CD4-positive, alpha-beta T cell treated with Interleukin-2 at 100 ng/mL for 4 hours (primary cell): ENCODE measurements at regions not wholly inside any gene's neighbourhood (a gene's known extent, or its start where the extent isn't known, plus 50 kb on each side); places are given as distances from the start of the nearest gene placed in this dataset.
"Not testable (repeated sequence)": the region's sequence is repeated elsewhere in the genome, so short reads cannot be mapped to it uniquely, and the experiment has no call there.

Source experiments
- DNase-seq: peaks from one replicate; pipeline ENCODE4 v3.0.0-alpha.2; 2020; ENCODE audit warnings: low spot score

DNA sequence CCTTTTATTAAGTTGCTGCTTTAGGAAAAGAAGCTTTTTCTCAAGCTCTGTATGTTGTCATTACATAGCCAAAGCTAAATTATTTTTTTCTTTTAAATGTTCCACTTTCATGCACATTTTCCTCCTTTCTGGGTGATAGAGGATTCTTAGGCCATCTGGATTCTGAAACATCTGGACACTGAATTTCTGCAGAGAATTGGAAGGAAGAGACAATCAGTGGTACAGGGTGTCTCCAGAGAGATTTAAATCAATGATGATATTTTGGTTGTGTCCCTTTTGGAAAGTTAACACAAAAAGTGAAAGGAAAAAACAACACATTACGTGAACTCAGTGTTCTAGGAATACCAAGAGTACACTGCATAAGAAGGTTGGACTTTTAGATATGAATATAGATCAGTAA lies 211.4 kb upstream of the PKN2 start:
- no peak for DNase-seq

DNA sequence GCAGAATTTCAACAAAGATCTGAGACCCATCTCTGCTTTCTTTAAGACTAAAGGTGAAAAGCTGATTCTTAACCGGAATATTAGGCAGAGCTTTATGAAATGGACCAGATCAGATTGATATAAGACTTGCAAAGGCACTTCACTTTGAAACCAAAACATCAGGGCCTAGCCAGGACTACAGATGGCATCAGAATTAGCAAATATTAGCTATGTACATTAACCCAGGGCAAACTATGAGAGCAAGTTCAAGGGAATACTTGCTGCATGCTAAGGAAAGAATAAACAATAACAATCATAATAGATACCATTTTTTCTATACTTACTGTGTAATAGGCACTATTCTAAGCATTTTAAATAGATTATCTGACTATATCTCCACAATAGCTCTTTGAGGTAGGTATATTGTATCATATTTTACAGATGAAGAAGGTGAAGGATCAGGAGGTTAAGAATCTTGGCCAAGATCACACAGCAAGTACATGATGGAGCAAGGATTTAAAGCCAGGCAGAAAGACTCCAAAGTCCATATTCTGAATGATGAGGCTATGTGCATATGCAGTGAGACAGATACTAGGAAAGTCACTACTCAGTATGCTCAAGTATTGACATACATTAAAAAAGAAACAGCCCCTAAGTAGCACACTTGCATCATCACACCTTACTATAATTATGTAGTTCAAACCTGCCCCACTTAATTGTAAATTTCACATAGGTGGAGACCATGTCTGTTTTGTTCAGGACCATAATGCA lies 209.3 kb upstream of the PKN2 start:
- no peak for DNase-seq

DNA sequence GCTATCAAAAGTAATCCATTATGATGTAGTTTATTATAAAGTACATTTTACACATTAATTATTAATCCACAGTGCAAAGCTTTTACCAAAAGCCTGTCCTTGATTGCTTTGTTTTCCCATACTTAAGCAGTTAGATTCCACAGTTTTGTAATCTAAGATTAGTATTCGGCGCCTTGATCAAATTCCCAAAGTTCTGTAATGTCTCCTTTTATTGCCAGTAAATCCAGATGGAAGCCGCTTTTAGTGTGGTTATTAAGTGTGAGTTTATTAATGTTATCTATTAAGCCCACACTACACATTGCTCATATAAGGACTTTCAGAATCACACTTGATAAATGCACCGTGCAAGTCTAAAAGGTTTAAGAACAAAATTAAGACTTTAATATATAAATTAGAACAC lies 199.2 kb upstream of the PKN2 start:
- DNase-seq, result no peak

DNA sequence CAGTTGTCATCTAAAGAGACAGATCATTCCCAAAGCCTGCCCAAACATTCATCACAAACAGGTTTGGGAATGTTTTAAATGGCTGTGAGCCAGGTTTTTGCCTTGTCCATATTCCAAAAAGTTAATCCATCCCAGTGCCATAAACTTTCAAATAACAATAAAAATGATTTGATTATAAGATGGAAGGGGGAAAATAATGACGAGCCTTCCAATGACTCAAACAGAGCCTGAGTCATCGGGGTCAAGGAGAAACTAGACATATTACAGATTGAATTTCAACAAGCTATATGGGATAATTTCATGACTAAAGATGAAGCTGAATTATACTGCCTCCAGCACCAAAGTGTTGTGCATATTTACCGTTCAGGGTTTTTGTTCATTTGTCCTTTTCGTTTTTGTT lies 195.8 kb upstream of the PKN2 start:
- no peak for DNase-seq

DNA sequence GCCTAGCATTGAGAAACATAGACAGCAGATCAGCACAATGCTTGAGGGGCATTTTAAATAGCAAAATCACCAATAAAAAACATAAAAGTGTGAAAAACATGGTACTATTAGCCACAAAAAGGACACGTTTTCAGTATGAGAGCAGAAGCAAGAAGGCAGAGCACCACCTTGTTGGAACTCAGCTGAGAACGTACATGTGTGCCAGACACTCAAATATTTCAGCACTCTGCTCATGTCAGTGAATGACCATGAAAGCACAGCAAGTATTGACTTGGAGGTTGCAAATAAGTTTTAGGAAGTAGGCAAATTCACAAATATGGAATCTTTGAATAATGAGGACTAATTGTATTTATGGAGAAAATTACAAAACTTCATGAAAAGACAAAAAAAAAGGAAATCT lies 193.4 kb upstream of the PKN2 start:
- no peak for DNase-seq

DNA sequence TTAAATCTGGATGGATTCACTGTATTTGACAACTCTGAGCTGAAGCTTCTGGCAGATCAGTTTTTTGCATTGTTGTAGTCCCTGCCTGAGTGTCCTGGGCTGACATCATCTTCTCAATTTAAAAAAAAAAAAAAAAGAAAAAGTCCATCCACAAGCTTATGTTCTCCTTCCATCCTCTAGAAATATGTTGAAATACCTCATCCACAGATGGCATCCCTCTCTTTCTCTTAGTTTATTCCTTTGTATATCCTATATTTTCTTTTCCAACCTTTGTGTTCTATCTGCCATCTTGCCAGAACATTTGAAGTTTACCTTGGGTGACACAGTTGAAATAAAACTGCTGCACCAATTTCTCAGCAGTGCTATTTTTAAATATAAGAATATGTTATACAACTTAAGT lies 184.4 kb upstream of the PKN2 start:
- no peak for DNase-seq

DNA sequence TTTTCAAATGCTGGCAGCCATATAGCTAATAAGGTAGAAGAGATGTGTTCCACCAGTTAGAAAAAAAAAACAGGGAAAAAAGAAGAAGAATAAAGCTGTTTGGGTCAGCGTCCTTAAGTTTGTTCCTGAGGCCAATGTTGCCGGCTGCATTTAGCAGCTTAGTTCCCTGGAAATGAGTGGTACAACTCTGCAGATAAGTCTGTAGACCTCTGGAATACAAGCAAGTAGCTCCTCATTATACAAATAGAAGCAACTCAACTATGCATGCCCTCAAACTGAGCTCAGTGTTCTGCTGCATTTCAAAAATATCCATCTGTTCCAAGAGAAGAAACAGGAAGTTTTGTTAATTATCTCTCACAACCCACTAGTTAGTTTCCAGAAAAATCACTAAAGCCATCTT lies 181.2 kb upstream of the PKN2 start:
- DNase-seq, result no peak

DNA sequence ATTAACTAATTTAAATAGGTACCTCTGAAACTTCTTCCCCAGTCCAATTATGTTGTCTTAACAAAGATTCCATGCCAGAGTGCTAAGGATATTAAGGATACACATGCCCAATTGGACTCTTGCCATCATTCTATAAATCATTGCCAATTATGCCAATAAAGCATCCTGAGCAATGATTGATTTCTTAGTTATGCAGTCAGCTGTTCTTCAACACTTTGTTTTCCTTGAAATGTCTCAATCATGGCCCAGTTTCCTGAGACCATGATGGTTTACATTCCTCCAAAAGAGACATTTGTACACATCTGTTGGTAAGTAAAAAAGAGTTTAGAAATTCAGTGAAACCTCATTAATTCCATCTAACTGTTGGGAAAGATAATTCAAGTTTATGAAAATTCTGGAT lies 180.4 kb upstream of the PKN2 start:
- DNase-seq, result no peak

DNA sequence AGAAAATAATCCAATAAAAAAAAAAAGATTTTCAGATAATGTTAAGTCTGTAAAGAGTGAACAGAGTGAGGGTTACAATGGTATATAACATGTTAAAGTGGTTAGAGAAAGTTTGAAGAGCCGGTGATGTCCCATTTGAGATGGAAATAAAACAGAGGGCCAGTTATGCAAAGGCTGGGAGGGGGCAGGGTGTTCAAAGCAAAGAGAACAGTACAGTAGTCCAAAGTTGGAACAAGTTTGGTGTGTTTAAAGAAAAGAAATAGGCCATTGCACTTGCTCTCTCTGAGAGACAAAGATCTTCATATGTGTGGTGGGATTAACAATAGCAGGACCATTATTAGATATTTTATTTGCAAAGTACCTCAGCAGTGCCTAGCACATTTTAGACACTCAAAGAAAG lies 179.5 kb upstream of the PKN2 start:
- DNase-seq, result no peak

DNA sequence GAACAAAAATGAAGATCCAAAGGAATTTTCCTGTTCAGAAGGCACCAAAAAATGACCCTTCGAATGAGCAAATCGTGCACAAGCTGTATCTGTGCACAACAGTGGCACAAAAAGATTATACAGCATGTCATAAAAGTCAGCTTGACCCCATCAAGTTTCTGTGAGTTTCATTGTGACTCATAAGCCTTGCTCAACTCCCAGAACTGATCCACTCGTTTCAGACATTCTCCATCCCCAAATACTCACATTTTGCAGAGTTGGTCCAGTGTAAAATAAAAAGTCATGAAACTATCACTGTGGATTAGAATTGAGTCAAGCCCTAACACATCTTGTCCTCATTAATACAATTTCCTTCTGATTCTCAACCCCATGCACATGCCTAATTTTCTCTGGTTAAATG lies 174.7 kb upstream of the PKN2 start:
- no peak for DNase-seq

DNA sequence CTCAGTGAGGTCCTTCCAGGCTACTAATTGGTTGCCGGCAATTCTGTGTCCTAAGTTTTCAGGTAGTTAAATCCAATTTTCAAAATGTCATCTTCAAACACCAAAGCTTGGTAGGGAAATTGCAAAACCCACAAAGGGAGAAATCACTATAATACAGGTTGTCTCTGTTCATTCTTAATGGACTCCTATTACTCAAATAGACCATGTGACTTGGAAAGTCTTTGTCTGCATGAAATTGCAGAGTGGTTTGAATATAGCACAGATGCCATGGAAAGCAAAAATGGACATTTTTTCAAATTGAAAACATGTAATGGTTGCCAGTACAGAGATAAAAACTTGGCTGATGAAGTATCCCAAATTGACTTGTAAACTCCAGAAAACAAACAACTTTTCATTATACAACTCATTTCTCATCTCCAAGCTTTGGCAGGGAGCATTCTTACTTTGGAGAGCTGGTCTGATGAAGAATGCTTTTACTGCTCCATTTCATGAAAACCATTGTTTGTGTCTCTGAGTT lies 169.5 kb upstream of the PKN2 start:
- no peak for DNase-seq

DNA sequence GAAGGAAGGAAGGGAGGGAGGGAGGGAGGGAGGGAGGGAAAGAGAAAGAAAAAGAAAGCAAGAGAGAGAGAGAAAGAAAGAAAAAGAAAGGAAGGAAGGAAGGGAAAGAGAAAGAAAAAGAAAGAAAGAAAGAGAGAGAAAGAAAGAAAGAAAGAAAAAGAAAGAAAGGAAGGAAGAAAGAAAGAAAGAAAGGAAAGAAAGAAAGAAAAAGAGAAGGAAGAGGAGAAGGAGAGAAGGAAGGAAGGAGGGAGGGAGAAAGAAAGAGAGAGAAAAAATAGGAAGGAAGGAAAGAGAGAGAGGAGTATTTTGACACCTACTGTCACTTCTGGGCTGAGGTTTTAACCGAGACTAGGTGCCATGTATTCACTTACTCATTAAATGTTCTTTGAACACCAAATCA lies 166.6 kb upstream of the PKN2 start:
- DNase-seq, result not testable (repeated sequence)

DNA sequence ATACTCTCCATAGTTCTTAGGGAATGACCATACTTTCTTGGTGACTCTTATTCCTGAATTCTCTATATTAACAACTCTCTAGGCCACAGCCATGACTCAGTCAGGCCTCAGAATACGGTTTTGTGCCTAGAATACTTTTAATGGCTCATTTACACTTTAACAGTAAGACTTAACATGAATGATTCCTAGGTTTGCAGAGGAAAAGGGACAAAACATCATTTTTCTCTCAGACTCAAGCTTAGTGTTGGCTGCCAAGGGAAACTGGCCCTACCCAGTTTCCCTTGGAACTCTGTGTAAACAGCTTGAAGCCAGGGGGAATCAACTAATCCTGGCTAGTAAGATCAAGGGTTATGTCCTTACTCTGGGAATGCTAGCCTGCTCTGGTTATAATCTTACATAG lies 164.9 kb upstream of the PKN2 start:
- DNase-seq, result no peak

DNA sequence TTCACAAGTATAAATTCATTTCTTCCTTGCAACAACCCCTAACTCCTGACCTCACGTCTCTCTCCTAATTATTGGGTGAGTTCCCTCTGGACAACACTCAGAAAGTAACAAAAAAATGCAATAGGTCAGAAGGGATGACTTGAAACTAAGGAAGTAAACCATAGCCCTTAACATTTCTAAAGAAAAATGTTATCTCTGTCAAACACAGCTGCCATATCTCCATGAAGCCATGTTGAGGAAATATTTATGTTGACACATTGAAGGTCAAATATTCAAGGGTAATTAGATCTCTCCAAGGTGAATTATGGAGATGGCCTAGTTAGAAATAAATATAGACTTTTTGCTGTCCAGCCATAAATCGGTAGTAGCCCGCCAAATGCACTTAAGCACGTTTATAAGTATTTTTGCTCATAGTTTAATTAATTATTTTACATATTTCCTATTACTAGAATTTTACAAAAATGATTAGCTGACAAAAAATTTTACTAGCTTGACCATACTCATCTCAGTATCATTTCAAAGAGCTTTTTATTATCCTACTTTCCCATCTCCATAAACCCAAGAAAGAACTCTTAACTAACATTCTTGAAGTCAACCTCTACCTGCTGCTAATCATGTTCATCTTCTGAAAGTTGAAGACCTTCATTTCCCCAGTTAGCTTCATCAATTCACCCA lies 160.1 kb upstream of the PKN2 start:
- DNase-seq, result no peak

DNA sequence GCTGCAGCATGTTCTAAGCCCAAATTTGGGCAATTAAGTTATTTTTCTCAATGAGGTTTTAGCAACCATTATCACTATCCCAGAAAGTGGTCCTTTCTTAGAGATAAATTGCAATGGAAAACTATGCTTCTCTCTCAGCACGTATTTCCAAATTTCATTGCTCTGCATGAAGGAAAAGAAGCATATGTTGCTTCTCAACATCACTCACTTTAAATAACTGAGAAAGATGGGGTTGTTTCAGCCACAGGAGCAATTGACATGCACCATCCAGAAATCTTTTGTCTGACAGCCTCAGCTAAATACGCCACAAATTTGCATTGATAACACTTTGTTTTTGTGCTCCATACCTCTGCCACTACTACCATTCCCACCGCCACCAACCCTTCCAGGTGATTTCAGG lies 157.6 kb upstream of the PKN2 start:
- no peak for DNase-seq

DNA sequence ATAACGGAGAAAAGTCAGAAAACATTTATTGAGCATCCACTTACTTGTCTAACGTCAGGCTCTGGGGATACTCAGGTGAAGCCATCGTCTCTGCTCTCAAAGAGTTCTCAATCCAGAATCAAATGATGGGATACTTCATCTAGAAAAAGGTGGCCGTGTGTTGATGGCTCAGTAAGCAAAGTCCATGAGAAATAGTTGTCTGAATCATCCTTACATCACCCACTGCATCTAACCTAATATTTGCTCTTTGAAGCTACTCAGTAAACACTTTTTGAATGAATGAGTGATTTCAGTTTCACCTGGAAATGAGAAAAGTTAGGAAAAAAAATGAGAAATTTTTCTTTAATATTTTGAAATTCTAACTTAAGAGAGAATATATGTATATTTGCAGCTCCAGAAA lies 155.3 kb upstream of the PKN2 start:
- no peak for DNase-seq

DNA sequence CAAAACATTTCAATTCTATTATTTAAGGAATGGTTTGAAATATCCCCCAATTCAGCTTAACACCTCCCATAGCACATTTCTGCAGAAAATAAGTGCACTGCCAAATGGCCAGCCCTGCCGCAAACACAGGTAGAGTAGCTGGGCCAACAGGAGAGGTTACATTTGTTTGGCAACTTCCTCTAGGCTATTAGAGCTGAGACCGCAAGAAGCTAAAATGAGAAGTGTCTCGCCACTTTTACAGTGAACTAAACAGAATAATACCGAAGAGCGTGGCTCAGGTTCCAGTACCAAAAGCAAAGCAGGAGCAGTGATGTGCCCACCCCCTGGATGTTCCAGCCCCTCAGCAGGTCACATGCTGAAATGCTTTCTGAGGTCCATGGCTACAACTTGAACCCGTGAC lies 154.5 kb upstream of the PKN2 start:
- no peak for DNase-seq

DNA sequence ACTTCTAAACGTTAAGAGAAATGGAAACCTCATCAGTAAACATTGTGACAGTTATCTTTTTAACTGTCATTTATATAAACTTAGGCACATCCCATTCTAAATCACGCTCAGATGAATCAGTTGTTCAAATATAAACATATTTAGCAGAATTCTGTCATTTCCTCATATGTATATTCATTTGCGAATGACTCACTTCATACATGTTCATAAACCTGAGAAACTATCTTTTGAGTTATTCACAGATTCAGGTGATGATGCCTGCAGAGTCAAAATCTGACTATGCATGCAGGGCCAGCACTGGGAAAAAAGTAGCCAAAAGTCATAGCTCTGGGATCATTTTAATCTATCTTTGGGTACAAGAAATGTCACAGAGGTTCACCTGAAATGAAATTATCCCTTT lies 153.8 kb upstream of the PKN2 start:
- no peak for DNase-seq

DNA sequence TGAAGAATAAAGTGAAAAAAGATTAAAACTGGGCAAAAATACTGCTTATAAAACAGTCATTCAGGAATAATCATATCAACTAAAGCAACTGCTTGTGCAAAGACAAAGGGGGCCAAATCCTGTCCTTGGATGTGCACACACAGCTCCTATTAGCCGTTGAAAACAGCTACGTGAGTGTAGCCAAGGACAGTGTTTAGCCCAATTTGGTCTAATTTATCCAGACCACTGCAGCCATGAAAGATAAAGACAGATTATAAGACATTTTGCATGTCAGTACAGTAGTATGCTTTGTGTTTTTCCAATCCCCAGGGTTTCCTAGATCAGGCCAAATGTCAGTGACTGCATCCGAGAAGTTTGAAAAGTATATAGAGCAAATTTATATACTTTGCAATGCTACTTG lies 146.3 kb upstream of the PKN2 start:
- no peak for DNase-seq

DNA sequence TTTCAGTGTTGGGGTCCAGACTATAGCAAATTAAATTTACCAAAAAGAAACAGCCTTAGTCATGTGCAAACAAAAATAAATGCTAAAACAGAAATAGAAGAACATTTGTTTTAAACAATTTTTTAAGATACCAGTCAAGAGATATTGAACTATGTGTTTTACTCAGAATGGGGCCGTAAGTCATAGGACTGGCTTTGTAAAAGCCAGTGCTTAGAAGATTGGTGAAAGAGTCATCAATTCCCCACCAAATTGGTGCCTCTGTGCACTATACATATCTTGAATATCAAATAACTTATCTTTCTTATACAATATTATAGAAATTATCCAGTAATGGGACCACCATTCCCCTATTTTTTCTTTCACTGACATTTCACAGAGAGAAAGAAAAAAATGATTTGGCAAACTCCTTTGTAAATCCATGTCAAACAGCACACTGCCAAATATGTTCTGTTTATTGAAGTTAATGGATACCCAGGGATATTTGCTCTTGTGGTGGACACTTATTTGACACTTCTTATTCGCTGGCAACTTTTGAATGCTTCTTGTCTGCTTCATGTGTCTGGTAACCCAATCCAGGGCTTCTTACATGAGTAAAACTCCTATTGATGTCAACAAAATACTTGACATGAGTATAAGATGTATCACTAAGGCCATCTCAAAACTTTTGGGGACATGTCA lies 145.7 kb upstream of the PKN2 start:
- no peak for DNase-seq

DNA sequence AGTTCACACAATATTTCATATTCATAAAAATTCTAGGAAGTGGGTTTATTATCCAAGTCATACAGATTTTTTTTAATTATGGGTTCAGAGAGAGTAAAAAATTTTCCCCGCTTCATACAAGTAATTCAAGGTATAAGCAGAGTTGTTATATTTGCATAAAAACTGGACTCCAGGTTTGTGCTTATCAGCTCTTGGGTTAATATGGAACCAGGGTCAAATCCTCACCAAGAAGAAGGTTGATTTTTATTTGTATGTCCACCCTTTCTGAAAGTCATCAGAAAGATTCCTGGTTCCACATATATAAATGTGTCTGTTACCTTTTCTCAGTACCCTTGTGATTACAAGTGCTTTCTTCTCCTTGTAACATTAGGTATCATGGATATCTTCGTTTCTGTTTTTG lies 143.8 kb upstream of the PKN2 start:
- no peak for DNase-seq

DNA sequence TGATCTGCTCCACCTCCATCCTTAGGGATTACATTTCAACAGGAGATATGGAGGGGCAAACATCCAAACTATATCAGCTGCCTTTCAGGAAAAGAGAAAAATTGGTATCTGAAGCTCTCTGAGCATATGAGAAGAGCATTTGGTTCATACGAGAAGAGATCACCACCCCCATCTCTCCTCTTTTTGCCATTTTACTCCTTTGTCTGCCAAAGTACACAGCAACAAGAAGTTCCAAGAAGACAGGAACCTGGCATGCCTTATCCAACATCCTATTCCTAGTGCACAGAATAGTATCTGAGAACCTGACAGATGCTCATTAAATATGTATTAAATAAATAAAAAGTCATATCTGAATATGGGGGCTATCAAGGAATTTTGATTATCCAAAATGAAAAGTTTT lies 142.5 kb upstream of the PKN2 start:
- no peak for DNase-seq

DNA sequence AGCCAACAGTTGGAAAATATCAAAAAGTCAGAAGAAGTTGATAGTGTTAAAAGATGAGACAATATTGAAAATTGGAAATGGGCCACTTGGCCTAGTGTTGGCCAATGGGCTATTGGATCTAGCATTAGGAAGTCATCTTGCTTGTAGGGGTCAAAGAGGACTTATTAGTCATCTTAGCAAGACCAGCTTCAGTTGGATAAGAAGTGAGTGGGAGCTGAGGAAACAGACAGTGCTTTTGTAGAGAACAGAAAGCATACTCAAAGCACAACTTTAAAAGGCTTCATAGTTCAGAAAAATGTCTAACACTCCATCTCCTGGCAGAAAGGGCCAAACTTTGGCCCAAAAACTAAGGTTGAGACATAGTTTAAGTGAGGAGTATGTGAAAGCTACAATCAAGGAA lies 139.9 kb upstream of the PKN2 start:
- DNase-seq, result no peak
